Activated CD8-positive, alpha-beta memory T cell treated with anti-CD3 and anti-CD28 coated beads for 24 hours (primary cell): ENCODE measurements at regions not wholly inside any gene's neighbourhood (a gene's known extent, or its start where the extent isn't known, plus 50 kb on each side); places are given as distances from the start of the nearest gene placed in this dataset.

ENCODE experiments used
- DNase-seq: peaks from one replicate; pipeline ENCODE4 v3.0.0-alpha.2; 2020

DNA sequence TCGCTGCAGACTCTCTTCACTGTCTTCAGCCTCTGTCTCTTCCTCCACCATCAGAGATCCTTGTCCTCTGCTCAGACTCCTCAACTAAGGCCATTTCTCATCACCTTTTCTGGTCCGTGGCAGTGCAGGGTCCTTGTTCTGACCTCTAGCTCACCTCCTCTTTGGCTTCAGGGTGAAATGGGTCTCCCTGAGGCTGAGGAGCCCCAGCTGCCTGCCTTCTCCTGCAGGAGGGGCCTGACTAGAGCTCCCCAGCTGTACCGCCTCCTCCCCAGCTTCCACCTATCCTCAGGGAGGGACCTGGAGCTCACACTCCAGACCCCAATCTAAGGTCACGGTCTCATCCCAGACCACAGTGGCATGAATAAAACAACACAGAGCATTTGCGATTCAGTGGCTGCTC lies 203.0 kb downstream of the TRIM29 start:
- DNase-seq, result no peak

DNA sequence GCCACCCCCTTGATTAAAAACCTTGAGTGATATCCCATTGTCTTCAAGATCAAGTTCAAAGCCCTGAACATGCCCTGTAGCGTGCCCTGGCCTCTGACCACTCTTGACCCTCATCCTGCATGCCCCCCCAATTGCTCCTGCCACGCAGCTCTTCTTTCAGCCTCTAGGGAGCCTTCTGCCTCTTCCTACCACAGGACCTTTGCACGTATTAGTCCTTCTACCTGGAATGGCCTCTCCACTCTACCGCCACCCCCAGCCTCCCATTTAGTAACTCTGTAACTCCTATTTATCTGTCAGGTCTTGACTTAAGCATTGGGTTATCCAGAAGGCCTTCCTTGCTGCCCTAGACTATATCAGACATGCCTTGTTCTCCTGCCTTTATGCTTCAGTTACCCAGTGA lies 203.6 kb downstream of the TRIM29 start:
- DNase-seq, result no peak

DNA sequence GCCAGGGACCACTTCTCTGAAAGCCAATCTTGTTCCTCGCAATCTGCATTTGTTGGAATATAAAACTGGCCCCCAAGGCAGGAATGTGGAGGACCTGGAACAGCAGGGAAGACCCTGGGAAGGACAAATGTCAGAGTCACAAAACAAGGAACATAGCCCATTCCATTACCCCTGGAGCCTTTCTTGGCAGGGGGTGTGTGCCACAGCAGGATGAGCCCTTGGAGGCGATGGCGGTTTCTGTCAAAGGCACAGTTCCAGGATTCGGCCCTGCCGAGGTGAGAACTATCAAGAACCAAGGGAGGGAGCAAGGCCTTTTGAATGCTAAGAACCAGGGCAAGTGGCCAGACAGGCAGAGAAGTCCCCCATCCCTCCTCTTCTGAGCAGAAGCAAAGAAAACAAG lies 204.3 kb downstream of the TRIM29 start:
- DNase-seq, result no peak

DNA sequence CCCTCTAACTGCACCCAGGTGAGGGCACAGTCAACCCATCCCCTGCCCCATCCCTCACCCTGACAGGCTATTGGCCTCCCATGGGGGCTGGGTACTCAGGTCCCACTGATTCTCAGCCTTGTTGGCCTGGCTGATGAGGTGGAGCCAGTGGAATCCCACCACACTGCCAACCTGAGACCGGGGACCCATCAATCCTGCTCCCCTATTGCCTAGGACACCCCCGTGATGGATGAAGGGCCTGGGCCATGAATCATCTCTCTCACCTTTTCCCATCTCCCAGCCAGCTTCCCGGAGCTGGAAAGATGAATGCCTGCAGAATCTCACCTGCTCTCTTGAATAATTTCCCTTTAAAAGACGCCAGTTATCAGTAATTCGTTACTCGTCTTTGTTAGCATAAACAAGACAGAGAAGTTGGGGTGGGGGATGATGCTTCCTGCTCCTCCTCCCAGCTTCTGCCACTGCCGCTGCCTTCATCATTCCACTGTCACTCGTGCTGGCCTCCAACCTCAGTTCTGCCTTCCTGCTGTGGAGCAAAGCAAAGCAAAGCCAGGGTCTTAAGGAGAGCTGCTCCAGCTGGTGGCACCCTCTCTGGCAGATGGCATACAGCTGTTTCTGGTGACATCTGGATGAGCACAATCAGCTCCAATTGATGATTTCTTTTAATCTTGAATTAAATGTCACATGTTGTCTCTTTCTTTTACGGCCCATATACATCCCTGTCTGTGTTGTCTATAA lies 204.0 kb upstream of the NECTIN1 start:
- DNase-seq, result no peak

DNA sequence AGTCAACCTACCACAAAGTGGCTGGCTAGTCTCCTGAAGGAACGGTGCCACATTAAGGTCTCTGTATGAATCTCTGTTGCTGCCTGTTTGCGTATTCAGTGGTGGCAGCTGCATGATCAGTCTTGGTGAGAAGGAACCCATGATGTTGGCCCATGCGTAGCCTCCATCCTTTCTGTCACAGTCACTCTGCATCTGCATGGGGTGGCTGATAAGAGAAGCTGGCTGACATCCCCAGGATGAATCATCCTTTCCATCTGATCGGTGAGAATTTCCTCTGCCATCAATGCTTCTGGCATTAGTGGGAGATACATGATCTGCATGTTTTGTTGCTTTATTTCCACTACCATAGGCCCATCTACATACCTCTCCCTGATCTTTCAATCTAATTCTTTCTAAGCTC lies 199.0 kb upstream of the NECTIN1 start:
- DNase-seq, result no peak

DNA sequence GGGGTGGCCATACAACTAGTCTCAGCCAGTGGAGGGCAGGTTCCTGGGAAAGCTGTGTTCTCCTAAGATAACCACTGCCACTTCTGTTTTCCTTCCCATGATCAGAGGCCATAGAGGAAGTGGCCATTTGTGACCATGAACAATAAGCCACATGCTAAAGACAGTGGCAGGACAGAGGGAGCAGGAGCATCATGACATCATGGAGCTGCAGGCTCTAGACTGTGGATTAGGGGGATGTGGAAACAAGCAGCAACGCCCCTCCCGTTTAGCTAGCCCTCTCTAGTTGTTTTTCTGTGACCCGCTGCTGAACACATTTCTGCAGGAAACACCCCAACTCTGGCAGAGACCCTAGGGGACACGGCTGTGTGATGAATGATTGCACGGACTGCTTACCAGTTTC lies 195.0 kb upstream of the NECTIN1 start:
- no peak for DNase-seq

DNA sequence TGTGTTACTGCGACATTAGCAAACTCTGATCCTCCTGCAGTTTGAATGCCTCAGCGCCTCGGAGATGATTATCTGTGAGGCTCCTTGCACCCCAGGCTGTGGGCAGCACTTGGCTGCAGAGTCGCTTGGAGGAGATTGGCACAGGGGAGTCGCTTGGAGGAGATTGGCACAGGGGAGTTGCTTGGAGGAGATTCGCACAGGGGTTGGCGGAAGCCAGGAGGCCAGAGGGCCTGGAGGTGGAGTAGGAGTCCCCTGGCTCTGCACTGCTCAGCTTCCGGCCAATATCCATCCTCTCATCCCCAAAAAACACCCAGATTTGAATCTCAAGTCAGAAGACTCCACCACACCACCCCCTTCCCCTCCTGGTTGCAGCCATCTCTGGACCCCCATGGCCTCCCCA lies 192.6 kb upstream of the NECTIN1 start:
- no peak for DNase-seq

DNA sequence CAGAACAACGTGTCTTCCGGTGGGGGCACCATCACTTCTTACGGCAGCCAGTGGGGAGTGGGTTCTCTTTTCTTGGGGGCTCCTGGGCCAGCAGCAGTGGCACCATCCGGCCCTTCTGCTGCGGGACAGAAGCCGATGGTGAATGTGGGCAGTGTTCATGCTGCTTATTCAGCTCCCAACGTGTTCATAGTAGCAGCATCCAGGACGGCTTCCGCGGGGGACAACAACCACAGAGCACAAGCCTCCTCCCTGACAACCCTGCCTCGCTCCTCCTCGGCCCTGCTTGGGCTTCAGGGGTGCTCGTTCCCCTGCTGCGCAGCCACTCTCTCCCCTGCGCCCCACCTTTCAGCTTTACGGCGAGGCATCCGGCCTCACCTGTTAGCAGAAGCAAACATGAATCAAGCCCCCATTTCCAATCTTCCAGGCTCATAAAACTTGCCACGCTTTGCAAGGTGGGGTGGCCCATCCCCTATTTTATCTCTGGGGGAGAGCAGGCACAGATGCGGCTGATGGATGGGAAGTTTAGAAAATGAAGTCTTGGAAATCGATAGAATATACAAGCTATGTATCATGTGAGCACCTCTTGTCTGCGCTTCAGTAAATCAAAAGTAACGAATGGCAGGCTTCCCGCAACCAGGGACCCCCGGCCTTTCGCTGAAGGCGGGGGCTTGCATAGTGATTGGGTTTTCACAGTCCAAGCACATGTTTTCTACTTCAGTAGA lies 191.8 kb upstream of the NECTIN1 start:
- no peak for DNase-seq

DNA sequence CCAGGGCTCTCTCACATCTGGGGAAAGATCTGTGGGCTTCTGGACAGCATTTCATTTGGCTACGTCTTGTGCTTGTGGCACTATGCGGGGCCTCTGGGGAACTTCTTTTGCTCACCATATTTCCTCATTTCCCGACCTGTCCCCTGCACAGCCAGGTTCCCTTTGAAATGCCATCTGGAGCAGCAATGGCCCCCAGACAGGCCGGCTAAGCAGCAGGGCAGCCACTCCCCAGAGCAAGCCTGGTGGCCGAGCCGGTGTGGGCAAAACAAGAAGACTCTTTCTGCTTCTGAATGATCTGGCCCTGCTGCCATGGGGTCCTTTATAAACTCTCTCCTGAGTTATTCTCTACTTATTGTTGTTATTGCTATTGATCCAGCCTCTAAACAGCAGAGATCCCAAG lies 190.7 kb upstream of the NECTIN1 start:
- no peak for DNase-seq

DNA sequence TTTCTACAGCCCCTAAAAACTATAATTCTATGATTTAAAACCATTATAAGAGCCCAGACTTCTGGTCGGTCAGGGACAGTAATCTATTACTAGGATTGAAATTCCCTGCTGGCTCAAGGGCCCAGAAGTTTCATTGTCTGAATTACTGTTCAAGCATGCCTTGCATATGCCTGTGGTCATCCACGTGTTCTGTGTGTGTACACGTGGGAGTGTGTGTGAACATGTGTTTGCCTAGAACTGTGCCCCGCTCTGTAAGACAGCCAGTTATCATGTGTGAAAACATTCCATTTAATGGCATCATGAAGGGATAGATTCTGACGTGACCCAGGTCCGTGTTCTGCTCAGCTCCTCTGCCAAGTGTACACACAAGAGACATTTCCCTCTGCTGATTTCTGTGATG lies 189.3 kb upstream of the NECTIN1 start:
- no peak for DNase-seq

DNA sequence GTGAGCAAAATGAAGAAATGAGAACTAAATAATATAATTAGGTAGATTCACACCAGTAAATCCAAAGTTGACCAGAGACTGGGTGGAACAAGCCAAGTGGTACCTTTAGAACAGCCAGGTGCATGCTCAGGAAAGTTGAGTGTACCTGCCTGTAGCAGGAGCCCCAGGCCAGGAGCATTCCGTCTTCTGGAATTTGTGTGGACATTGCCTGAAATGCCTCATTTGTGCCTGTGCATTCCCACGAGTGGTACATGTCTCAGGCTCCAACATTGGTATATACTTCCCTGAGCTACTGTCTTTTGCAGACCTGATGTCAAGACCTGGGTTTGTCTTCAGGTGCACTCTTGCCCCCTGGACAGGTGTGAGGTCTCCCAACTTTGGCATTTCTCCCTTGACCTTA lies 187.6 kb upstream of the NECTIN1 start:
- DNase-seq, result no peak

DNA sequence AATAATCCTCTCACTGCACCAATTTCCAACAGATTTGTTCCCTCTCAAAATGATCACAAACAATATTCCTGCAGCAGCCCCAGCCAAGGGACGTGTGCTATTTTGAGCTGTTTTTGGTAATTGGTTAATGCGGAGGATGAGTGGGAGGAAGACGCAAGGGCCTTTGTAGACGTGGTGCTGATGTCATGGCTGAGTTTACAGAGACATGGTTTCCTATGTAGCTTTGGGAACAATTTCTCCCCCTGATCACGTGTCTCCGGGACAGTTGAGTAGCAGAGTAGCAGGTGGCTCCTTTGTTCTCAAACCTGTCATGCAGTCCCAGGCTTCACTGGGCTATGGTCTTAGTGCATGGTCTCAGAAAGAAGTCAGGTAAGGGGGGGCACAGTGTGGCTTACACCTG lies 183.2 kb upstream of the NECTIN1 start:
- no peak for DNase-seq

DNA sequence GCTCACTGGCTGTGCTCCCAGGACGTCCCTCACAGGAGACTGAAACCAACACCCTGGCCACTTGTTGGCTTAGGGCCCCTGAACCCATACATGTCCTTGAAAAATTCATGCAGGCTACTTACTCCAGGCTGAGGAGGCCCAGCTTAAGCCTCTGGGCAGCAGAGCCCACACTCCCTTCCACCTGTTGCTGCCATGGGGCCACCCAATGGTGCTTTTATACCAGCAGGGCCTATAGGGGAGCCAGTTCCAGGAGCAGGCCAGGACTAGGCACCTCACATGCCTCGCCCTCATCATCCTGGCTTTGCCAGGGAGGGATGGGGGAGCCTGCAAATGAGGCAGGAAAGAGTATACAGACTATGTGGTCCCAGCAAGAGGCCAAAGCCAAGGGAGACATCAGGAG lies 181.7 kb upstream of the NECTIN1 start:
- DNase-seq, result no peak

DNA sequence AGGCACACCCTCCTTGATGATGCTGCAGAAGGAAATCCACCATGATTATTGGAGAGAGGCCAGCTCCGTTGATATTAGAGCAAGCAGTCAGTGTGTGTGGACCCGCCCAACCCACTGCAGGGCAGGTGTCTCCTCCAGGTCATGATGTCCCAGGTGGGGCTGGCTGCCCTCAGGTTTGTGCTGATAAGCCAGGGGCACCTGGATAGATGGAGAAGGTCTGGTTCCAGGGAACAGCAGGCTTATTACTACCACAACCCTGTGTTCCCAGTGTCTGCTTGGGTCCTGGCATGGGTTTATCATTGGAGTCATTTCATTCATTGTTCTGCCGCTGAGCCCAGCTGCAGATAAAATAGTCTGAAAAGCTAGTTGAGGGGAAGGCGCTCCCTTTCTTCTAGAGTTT lies 181.1 kb upstream of the NECTIN1 start:
- DNase-seq, result no peak

DNA sequence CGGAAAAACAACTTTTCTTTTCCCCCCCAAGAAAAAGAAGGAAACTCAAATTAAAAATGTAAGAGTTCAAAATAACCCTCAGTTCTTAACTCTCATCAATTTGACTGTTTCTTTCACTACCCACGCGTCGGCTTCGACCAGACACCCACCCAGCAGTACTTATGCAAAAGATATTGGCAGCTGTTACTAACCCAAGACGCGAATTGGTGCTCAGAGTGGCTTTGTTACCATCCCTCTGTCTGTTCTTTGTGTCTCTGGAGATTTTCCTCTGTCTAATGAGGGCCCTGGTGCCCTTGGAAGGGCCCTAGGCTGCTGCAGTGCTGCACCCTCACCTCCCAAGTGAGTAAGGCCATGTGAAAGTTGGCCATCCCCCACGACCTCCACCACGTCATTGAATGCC lies 180.5 kb upstream of the NECTIN1 start:
- no peak for DNase-seq

DNA sequence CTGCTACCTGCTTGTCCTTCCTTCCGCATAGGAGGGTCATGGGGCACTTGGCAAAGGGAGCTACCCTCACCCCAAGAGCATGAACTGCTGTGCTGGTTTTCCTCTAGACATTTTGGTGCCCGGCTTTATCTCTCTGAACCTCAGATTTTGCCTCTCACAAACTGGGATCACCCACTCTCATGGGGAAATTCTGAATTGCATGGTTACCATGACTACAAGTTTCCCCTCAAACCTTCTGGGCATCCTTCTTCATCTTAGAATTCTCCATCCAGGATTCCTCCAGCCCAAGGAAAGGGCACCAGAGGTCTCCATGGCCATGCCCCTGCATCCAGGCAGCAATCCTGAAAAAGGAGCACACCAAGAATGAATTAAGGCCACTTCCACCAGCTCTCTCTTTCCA lies 180.1 kb upstream of the NECTIN1 start:
- DNase-seq, result no peak

DNA sequence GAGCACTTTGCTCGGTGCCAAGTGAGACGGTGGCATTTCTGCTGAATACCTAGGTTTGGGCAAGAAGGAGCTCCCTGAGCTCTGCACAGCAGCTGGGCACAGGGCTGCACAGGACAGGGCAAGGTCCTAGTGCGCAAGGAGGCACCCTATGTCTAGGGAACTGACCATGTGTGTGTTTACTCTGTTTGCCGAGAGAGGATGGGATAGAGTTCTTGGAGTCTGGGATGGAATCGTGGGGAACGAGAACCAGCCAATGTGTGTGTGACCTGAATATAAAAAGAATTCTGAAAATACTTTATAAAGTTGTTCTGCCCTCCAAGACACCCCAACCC lies 179.5 kb upstream of the NECTIN1 start:
- DNase-seq, result no peak

DNA sequence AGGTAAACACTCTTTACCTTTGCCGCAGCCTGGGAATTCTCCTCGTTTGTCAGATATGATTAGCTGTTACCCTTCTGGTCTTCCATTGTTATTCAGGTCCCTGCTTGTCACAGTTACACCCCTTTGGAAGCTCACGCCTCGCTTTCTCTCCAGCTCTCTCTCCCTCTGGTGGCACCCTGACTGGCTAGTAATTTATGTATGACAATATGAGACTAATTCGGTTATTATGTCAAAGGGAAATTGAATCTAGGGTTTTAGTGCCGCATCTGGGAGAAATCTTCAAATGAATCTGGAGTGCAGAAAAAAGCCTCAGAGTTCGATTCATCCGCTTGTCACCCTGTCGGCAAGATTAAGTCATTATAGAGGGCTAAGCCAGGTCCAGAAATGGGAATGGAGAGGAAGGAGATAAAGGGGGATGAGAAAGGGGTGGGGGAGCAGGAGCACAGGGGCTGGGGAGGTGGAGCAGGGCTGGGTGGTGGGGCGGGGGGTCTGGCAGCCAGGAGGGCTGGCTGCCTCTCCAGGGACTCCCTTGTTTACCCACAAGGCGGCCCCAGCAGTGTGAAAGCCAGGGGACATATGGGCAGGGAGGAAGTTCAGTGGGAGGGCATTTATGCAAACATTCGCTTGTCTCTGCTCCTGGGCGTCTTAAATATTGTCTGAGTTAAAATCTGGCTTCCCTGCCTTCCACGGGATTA lies 179.0 kb upstream of the NECTIN1 start:
- DNase-seq, result no peak

DNA sequence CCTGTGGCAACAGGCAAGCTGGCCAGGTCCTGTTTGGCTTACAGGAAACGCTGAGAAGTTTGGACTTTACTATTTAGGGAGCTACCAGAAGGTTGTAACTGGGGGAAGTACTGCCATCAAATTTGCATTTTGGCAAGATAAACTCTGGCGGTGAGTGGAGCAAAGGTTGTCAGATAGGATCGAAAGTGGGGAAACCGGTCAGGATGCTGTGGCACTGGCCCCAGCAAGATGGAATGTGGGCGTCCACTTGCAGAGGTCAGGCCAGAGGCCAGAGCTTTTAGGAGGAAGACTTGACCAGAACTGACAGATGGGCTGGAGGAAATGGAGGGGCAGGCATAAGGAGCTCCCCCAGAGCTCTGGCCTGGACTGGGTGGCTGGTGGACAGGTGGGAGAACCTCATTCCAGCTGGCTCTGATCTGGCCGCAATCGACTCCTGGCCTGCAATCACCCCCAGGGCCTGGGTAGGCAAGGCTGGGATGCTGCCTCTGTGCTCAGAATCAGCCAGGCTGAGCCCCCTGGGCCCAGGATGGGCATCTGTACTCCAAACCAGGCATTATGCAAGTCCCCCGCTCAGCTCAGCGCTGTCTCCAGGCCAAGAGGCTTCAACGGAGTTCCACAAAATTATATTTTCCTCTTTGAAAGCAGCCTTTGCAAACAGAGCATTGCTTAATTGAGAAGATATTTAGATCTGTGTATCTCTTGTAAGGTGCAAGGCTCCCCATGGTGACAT lies 178.3 kb upstream of the NECTIN1 start:
- no peak for DNase-seq

DNA sequence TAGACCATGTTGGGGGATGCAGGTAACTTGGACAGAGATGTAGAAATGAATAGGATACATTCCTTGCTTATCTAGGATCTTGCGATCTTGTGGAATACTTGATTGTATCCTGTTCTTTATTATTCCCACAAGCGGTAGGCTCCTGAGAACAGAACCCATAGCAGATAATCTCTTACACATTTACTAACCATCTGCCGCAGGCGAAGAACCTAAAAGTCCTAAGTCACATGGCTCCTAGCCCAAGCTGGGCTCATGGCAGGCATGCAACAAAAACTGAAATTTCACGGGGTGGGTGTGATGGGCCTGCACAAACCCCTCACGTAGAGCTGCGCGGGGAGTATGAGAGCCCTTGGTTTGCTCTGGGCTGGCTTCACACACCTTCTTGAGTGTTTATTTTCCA lies 177.4 kb upstream of the NECTIN1 start:
- DNase-seq, result no peak

DNA sequence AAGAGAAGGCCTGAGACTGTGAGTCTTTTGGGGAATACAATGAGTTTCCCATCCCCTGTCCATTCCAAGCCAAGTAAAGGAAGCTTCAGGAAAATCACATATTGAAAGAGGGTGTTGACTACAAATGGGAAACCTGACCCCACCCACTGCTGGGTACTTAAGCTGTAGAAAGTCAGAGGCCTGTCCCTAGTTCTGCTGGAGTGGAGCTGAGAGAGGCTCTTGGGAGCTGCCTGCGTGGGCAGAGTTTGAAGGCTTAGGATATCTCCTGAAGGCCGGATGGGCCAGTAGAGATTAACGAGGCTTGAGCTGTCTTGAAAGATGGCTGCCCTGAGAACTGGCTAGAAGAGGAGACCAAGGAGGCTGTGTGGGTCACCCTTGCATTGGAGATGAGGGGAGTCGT lies 176.2 kb upstream of the NECTIN1 start:
- no peak for DNase-seq

DNA sequence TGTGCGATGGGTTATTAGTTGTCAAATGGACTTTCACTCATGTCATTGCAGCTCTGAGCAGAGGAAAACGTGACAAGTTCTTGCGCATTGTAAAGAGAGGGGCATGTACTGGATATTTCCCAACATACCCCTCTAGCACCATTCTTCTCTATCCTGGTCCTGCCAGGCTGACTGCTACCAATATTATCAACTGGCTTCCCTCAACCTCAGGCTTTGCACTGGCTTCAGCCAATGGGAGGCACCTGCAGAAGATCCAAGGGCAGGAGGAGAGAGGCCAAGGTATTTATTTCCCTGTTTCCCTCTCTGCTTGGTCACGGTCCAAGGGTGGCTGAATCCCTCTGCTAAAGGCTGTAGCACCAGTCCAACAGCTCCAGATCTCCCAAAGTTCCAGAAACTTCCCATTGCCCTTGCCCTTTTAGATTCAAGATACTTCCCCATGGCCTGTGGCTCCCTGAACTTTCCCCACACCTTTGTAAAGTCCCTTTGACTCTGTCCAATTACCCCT lies 175.6 kb upstream of the NECTIN1 start:
- DNase-seq, result no peak

DNA sequence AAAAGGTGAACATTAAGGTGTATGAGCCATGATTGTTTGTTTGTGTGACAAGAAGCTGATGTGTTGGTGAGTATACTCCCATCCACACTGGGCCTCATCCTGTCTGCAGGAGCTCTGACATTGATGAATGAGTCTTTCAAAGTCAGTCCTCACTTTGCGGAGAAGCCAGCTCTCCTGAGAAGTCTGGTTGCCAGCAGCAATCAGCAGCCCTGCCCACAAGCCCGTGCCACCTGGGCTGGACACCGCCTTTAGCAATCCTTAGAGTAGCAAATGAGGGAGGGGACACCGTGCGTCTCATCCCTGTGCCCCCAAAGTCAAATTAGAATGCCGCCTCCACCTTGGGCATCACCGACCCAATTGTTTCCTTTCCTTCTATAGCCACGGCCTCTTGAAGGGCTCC lies 174.8 kb upstream of the NECTIN1 start:
- DNase-seq, result no peak

DNA sequence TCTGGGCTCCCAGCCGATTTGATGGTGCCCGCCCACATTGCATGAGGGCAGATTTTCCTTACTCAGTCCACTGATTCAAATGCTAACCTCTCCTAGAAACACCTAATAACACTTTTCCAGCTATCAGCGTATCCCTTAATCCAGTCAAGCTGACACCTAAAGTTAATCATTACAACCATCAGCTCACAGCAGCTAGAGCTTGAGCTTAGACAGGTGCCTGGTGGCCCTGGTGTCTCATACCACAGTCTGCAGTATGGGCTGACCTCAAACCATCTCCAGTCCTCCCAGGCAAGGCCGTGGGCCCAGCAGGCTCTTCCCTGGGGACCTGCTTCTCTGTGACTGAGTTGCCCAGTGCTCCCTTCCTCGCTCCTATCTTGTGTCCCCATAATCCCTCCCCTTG lies 174.4 kb upstream of the NECTIN1 start:
- no peak for DNase-seq
